ENCODE measurements at regions not wholly inside any gene's neighbourhood (a gene's known extent, or its start where the extent isn't known, plus 50 kb on each side); places are given as distances from the start of the nearest gene placed in this dataset.

DNA sequence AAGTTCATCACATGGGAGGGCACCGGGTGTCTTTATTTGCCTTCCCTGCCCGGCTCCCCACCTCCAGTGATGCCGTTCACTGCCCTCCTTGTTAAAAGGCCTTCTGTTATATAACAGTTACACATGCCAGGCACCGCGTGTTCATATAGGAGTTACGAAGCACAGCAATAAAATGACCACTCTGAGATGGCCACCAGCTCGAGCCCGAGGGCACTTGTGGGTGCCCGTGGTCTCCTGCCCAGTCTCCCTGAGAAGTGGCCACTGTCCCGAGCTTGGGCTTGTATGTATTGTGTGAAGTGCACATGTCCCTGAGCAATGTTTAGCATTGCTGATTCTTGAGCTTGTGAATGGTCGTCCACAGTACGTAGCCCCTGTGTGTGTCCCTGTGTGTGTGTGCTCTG, 355.6 kb downstream of the SEC14L1 start (continued):
- TF ChIP-seq, protein P1, sequence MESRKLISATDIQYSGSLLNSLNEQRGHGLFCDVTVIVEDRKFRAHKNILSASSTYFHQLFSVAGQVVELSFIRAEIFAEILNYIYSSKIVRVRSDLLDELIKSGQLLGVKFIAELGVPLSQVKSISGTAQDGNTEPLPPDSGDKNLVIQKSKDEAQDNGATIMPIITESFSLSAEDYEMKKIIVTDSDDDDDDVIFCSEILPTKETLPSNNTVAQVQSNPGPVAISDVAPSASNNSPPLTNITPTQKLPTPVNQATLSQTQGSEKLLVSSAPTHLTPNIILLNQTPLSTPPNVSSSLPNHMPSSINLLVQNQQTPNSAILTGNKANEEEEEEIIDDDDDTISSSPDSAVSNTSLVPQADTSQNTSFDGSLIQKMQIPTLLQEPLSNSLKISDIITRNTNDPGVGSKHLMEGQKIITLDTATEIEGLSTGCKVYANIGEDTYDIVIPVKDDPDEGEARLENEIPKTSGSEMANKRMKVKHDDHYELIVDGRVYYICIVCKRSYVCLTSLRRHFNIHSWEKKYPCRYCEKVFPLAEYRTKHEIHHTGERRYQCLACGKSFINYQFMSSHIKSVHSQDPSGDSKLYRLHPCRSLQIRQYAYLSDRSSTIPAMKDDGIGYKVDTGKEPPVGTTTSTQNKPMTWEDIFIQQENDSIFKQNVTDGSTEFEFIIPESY (CRISPR knock-in tag; IDR thresholded peaks at IDR 0.05) = no peak
- TF ChIP-seq, protein P2, sequence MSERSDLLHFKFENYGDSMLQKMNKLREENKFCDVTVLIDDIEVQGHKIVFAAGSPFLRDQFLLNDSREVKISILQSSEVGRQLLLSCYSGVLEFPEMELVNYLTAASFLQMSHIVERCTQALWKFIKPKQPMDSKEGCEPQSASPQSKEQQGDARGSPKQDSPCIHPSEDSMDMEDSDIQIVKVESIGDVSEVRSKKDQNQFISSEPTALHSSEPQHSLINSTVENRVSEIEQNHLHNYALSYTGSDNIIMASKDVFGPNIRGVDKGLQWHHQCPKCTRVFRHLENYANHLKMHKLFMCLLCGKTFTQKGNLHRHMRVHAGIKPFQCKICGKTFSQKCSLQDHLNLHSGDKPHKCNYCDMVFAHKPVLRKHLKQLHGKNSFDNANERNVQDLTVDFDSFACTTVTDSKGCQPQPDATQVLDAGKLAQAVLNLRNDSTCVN (CRISPR knock-in tag; IDR thresholded peaks at IDR 0.05) = no peak
- TF ChIP-seq CHCHD3 (CRISPR knock-in tag; IDR thresholded peaks at IDR 0.05) (no peak), CXXC5 (CRISPR knock-in tag; IDR thresholded peaks at IDR 0.05) (no peak), HMG20B (CRISPR knock-in tag; IDR thresholded peaks at IDR 0.05) (no peak)
- TF ChIP-seq, protein P3, sequence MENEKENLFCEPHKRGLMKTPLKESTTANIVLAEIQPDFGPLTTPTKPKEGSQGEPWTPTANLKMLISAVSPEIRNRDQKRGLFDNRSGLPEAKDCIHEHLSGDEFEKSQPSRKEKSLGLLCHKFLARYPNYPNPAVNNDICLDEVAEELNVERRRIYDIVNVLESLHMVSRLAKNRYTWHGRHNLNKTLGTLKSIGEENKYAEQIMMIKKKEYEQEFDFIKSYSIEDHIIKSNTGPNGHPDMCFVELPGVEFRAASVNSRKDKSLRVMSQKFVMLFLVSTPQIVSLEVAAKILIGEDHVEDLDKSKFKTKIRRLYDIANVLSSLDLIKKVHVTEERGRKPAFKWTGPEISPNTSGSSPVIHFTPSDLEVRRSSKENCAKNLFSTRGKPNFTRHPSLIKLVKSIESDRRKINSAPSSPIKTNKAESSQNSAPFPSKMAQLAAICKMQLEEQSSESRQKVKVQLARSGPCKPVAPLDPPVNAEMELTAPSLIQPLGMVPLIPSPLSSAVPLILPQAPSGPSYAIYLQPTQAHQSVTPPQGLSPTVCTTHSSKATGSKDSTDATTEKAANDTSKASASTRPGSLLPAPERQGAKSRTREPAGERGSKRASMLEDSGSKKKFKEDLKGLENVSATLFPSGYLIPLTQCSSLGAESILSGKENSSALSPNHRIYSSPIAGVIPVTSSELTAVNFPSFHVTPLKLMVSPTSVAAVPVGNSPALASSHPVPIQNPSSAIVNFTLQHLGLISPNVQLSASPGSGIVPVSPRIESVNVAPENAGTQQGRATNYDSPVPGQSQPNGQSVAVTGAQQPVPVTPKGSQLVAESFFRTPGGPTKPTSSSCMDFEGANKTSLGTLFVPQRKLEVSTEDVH (IDR thresholded peaks at IDR 0.05; ENCODE audit: low read depth, partially characterized antibody) = no peak
